Right atrium auricular region (tissue), 2 donors: ENCODE measurements at regions not wholly inside any gene's neighbourhood (a gene's known extent, or its start where the extent isn't known, plus 50 kb on each side); places are given as distances from the start of the nearest gene placed in this dataset.
"Not testable (repeated sequence)": the region's sequence is repeated elsewhere in the genome, so short reads cannot be mapped to it uniquely, and the experiment has no call there.

Source experiments
- DNase-seq: peaks from one replicate; pipeline ENCODE4 v3.0.0-alpha.2; 2019; ENCODE audit warnings: low spot score
- H3K27ac ChIP-seq, 2 donors: fragments of 200-600 bp; sonication (generic); 1 replicate in 1 of 2; 2 replicates in 1 of 2; pipeline ENCODE4 v1.5.1; 2016 to 2019
- H3K27me3 ChIP-seq, 2 donors: fragments of 200-600 bp; sonication (generic); one replicate each; pipeline versions ENCODE4 v1.5.1 to v1.6.0; 2017 to 2019
- H3K36me3 ChIP-seq: fragments of 200-600 bp; sonication (generic); one replicate; pipeline ENCODE4 v1.5.1; 2016
- H3K4me1 ChIP-seq, 2 donors: fragments of 200-600 bp; sonication (generic); one replicate each; pipeline versions ENCODE4 v1.5.1 to v1.6.0; 2017 to 2019
- H3K4me3 ChIP-seq, 2 donors: fragments of 200-600 bp; sonication (generic); 1 replicate in 1 of 2; 2 replicates in 1 of 2; pipeline ENCODE4 v1.5.1; 2017 to 2019; ENCODE audit warnings: mild to moderate bottlenecking in 1 of 2, moderate library complexity in 1 of 2
- H3K9me3 ChIP-seq, 2 donors: fragments of 200-600 bp; sonication (generic); one replicate each; pipeline ENCODE4 v1.5.1; 2019
- CTCF ChIP-seq, 2 donors: fragments of 200-600 bp; sonication (generic); IDR thresholded peaks; one replicate each; pipeline ENCODE4 v1.5.1; 2019; ENCODE audit warnings: antibody characterized with exemption in 2 of 2

DNA sequence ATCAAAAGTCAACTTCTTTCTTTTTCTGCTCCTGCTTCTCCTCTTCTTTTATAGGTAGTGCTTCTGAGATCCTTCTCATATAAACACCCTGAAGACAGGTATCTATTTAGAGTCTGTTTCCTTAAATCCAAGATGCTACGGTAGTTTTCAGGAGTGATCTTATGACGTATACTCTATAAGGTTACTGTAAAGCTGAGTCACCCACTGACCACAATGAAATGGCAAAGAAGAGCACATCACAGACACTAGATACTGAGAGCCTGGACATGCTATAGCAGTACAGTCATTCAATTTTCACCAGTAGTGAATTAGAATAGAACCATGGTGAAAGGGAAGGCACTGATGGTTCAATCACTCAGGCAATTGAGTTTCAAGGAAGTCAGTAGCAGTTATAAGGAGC is 412.5 kb downstream of the ADAM29 start:
- no peaks in the 10 kb centered on the region for H3K4me1 ChIP-seq
- H3K36me3 ChIP-seq, result no peaks in the 10 kb centered on the region
- no peak for DNase-seq
- no peaks in the 10 kb centered on the region for H3K27me3 ChIP-seq
- H3K27ac ChIP-seq, result no peak overlapping the region
- no peak for TF ChIP-seq CTCF (IDR thresholded peaks at IDR 0.05)
- H3K9me3 ChIP-seq, result no peaks in the 10 kb centered on the region
- no peak overlapping the region for H3K4me3 ChIP-seq

DNA sequence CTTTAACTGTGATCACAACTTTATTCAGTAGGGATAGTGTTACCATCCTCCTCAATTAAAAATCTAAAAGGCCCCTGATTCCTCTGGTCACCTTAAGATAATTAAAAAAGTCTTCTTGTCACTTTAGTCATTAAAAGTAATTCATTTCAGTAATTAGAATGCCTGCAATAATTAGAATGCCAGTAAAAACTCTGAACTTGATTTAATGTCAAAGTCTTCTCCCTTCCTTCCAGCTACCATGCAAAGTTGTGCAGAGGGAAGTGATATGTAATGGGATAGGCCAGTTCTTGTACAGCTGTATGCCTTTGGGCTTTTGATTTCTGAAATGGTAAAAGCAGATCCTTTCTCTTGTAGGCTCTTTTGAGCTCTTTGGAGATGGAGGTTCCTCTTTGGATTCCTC is 417.2 kb downstream of the ADAM29 start:
- Histone ChIP-seq H3K27me3 (no peaks in the 10 kb centered on the region), H3K36me3 (no peaks in the 10 kb centered on the region), H3K9me3 (no peaks in the 10 kb centered on the region), H3K4me3 (no peak overlapping the region), H3K4me1 (no peaks in the 10 kb centered on the region), H3K27ac (no peak overlapping the region)
- no peak for DNase-seq
- TF ChIP-seq CTCF (IDR thresholded peaks at IDR 0.05), result no peak

DNA sequence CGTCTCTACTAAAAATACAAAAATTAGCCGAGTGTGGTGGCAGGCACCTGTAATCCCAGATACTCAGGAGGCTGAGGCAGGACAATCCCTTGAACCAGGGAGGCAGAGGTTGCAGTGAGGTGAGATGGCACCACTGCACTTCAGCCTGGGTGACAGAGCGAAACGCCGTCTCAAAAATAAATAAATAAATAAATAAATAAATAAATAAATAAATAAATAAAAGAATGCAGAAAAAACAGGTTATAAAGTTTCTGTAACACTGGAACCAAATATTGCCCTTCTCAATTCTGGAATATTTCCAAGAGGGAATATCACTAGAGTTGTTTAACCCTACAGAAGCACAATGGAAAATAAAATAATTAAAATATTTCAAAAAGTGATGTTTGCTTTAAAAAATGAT is 418.4 kb downstream of the ADAM29 start:
- not testable (repeated sequence) for DNase-seq, H3K27me3 ChIP-seq, H3K27ac ChIP-seq, H3K4me1 ChIP-seq, H3K4me3 ChIP-seq, H3K9me3 ChIP-seq, H3K36me3 ChIP-seq

- Histone ChIP-seq H3K36me3 (no peaks in the 10 kb centered on the region), H3K4me1 (no peaks in the 10 kb centered on the region), H3K9me3 (peaks cover 0 to 4% of the 10 kb centered on the region in 2 donors), H3K27me3 (no peaks in the 10 kb centered on the region), H3K27ac (no peak overlapping the region), H3K4me3 (no peak overlapping the region)
- no peak for DNase-seq
- TF ChIP-seq CTCF (IDR thresholded peaks at IDR 0.05), result no peak
Measured at GRCh38 chr4:175339100-175339707, 421.0 kb downstream of the ADAM29 start.

GRCh38 chr4:175341203-175341755 is 423.1 kb downstream of the ADAM29 start:
- Histone ChIP-seq H3K27ac (no peak overlapping the region), H3K9me3 (peaks cover 0 to 8% of the 10 kb centered on the region in 2 donors), H3K4me3 (no peak overlapping the region), H3K4me1 (no peaks in the 10 kb centered on the region), H3K36me3 (no peaks in the 10 kb centered on the region), H3K27me3 (no peaks in the 10 kb centered on the region)
- no peak for TF ChIP-seq CTCF (IDR thresholded peaks at IDR 0.05)
- no peak for DNase-seq

DNA sequence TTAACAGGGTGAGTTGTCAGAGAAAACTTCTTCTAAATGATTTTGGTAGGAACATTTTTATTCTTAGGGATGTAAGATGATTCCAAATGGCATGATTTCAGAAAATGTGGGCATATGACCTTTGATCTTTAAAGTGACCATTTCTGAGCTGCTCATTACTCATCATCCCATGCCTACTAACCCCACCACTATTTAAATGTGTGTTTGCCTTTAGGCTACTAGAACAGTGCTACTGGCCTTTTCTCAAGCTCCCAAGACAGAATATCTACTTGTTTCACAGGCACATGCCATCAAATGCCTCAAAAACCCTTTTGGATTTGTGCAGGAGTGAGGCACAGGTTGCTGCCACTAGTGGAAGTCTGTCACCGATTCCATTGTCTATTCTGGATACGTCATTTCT is 428.2 kb downstream of the ADAM29 start:
- H3K36me3 ChIP-seq, result no peaks in the 10 kb centered on the region
- no peak for DNase-seq
- H3K27me3 ChIP-seq, result no peaks in the 10 kb centered on the region
- peaks cover 0 to 8% of the 10 kb centered on the region in 2 donors for H3K9me3 ChIP-seq
- H3K4me3 ChIP-seq, result no peak overlapping the region
- no peak overlapping the region for H3K27ac ChIP-seq
- TF ChIP-seq CTCF (IDR thresholded peaks at IDR 0.05), result no peak
- H3K4me1 ChIP-seq, result no peaks in the 10 kb centered on the region
